ENCODE measurements at regions not wholly inside any gene's neighbourhood (a gene's known extent, or its start where the extent isn't known, plus 50 kb on each side); places are given as distances from the start of the nearest gene placed in this dataset.

DNA sequence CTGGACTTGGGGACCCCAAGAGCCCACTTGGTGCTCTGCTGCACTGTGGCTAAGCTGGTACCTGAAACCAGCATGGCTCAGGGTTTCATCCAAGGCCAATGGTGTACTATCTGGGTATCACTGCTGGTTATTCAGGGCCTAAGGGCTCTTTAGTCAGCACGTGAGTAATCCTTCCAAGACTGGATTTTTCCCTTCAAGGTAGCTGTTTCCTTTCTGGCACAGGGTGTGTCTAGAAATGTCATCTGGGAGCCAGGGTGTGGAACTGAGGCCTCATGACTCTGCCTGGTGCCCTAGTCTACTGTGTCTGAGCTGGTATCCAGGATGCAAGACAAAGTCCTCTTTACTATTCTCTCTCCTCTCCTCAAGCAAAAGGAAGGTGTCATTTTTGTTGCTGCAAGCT lies 99.0 kb upstream of the QRFPR start:
- H3K27me3 Mint-ChIP-seq, result no peaks in the 10 kb centered on the region
- no peak overlapping the region for H3K27ac Mint-ChIP-seq
- no peaks in the 10 kb centered on the region for H3K36me3 Mint-ChIP-seq (ENCODE audit: low read depth)
- intact Hi-C loops (cut with micrococcal nuclease), result loop anchor here (10.0 kb wide), 1 partner anchor 175 kb away; no protein-coding TSS in a partner anchor
- no peaks in the 10 kb centered on the region for H3K9me3 Mint-ChIP-seq
- no peaks in the 10 kb centered on the region for H3K4me1 Mint-ChIP-seq (ENCODE audit: low read depth)
- H3K4me3 Mint-ChIP-seq, result no peak overlapping the region

DNA sequence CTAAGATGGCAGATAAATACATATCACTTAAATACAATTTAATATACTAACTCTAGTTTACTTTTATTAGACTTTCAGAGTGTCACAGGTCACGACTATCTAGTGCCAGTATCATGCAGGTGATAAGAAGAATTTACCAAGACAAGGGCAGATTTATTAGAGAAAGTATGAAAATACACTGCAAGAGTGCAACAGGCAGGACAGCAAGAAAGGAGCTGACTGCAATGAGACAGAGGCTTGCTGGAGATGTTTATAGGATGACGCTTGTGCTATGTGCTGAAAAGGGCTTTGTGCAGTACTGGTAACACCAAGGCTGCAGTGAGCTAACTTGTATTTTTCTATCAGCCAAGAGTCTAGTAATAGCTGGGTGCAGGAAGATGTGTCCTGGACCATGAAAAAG lies 96.7 kb upstream of the QRFPR start:
- Mint-ChIP-seq H3K9me3 (no peaks in the 10 kb centered on the region), H3K4me1 (ENCODE audit: low read depth) (no peaks in the 10 kb centered on the region), H3K27ac (no peak overlapping the region), H3K27me3 (no peaks in the 10 kb centered on the region), H3K36me3 (ENCODE audit: low read depth) (no peaks in the 10 kb centered on the region), H3K4me3 (no peak overlapping the region)
- intact Hi-C loops (cut with micrococcal nuclease), result no loop called here

DNA sequence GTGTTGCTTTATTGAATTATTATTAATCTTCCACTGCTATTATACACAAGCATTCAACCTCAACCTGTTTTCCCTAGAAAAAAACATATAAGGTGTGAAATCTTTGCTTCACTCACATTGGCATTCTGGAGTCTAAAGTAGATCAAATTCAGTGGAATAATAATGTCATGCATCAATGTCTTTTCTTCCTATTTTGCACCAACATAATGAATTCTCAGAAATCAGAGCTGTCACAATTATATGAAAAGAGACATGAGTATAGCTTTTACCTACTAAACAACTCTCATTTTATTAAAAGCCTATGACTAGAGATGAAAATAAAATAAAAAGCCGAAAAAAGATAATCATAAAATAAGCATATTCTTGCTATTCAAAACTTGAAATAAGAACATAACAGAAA lies 96.3 kb upstream of the QRFPR start:
- intact Hi-C loops (cut with micrococcal nuclease), result no loop called here
- no peaks in the 10 kb centered on the region for H3K9me3 Mint-ChIP-seq
- H3K4me3 Mint-ChIP-seq, result no peak overlapping the region
- H3K27ac Mint-ChIP-seq, result no peak overlapping the region
- H3K36me3 Mint-ChIP-seq (ENCODE audit: low read depth), result no peaks in the 10 kb centered on the region
- no peaks in the 10 kb centered on the region for H3K4me1 Mint-ChIP-seq (ENCODE audit: low read depth)
- H3K27me3 Mint-ChIP-seq, result no peaks in the 10 kb centered on the region

DNA sequence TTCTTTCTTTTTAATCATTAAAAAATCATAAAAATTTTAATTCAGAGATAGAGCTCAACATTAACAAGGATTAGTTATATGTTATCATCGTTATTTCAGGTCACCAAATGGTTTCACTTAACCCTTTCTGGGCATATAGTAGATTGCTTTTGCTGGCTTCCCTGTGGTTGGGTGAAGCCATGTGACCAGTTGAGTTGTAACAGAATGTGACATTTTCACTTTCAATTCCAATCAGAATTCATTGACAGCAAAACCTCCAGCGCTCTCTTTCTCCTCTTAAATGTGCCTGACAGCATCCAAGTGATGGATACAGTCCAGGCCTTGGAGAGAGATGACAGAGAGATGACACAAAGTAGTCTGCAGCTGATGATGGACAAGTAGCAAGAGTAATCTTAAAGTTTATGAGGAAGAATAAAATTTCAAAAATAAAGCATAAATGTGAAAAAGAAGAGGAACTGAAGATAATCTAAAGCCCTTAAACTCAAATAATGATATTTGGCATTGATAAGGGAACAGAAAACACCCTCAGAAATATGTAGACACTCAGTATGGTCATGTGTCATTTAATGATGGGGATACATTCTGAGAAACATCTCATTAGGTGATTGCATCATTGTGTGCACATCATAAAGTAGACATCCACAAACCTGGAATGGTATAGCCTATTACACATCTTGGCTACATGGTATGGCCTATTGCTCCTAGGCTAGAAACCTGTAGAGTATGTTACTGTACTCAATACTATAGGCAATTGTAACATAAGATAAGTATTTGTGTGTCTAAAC lies 92.3 kb upstream of the QRFPR start:
- Mint-ChIP-seq H3K36me3 (ENCODE audit: low read depth) (no peaks in the 10 kb centered on the region), H3K9me3 (peaks cover 10% of the 10 kb centered on the region), H3K27ac (no peak overlapping the region), H3K4me1 (ENCODE audit: low read depth) (no peaks in the 10 kb centered on the region), H3K27me3 (no peaks in the 10 kb centered on the region), H3K4me3 (no peak overlapping the region)
- intact Hi-C loops (cut with micrococcal nuclease), result no loop called here

DNA sequence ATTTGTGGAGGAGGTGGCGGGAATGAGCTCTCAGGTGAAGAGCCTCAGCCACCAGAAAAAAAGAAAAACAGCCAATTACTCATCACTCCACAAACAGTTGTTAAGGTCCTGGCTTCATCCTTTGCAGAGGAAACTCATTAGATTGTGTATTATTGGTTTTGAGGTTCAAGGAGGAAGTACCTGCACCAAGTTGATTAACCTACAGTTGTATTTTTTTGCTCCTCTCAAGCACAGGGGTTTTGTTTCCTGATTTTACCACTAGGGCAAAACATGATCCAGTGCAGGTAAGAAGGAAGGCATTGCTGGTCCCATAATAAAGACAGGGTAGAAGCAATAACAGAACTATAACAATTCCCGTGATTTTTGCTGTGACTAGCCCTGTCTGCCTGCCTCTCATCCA lies 84.0 kb upstream of the QRFPR start:
- Mint-ChIP-seq H3K27me3 (no peaks in the 10 kb centered on the region), H3K27ac (no peak overlapping the region)

DNA sequence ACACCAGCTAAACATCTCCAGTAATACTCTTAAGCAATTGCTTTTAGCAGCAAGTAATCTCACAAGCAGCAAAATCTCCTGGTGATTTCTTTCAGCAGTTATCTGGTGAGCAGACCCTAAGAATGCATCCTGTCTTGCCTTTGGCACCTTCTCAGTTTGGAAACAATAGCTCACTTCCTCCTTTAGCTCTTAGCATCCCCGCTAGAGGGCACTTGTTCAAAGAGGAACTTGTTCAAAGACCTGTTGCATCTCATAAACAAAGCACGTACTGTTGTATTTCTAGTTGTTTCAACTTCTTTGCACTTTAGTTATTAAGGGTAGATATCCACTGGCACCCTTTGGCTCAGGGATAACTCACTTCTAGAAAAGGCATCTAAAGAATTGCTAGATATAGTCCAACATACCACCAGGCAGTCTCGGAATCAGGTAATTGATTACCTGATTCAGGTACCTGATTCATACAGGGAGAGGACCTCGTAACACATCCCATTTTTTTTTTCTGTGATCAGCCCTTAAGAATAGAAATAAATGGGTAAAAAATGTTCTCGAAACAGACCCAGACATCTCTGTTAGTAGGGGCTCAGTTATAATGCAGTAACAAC lies 81.9 kb upstream of the QRFPR start:
- Mint-ChIP-seq H3K27ac (no peak overlapping the region), H3K4me1 (ENCODE audit: low read depth) (no peaks in the 10 kb centered on the region), H3K4me3 (no peak overlapping the region), H3K27me3 (no peaks in the 10 kb centered on the region), H3K36me3 (ENCODE audit: low read depth) (no peaks in the 10 kb centered on the region), H3K9me3 (peaks cover 7% of the 10 kb centered on the region)
- intact Hi-C loops (cut with micrococcal nuclease), result loop anchor here (1.0 kb wide), 1 partner anchor 264 kb away; no protein-coding TSS in a partner anchor

More for the DNA sequence above, 84.0 kb upstream of the QRFPR start:
- Mint-ChIP-seq H3K36me3 (ENCODE audit: low read depth) (no peaks in the 10 kb centered on the region), H3K4me1 (ENCODE audit: low read depth) (no peaks in the 10 kb centered on the region), H3K9me3 (peaks cover 21% of the 10 kb centered on the region), H3K4me3 (no peak overlapping the region)
- intact Hi-C loops (cut with micrococcal nuclease), result no loop called here

DNA sequence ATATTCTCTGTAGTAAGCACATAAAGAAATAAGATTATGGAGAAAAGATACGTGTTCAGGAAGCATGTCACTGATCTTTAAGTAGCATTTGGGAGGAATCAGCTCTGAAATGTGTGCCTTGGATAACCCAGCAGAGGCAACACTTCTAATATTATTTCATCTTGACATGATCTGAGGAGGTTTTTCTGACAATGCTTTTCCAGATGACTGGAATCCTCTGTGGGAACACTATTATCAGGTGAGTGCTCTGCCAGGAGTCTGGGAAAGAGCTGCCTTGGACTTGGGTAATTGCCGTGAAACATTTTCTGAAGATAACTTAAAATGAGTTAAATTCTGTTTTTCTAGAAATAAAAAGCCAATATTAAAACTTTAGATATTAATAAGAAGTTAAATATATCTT lies 78.2 kb upstream of the QRFPR start:
- no peaks in the 10 kb centered on the region for H3K9me3 Mint-ChIP-seq
- intact Hi-C loops (cut with micrococcal nuclease), result no loop called here
- H3K4me1 Mint-ChIP-seq (ENCODE audit: low read depth), result no peaks in the 10 kb centered on the region
- H3K36me3 Mint-ChIP-seq (ENCODE audit: low read depth), result no peaks in the 10 kb centered on the region
- H3K27me3 Mint-ChIP-seq, result no peaks in the 10 kb centered on the region
- no peak overlapping the region for H3K27ac Mint-ChIP-seq
- no peak overlapping the region for H3K4me3 Mint-ChIP-seq

DNA sequence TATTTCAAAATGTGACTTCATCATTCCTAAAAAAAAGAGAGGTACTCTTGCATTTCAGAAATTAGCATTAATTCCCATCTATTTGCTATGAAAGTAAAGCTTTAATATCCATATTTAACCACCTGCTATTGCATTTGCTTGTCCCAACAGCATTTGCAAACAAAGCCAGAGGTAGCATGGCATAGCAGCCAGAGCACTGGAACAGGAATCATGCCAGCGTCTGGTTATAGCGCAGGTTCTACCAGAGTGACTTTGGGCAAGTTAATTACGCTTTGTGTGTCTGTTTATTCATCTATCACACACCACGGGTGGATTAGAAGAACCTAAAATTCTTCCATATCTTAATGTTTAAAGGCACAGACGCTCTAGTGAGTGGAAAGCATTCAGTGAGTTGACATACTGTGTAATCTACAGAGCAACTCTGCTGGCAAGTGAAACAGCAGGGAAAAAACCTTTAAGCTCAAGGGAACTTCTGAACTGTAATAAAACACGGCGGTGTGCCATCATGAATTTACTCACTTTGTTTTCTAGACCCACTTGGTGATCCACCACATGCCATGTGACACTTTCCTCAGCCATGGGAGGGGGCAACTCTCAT lies 76.6 kb upstream of the QRFPR start:
- intact Hi-C loops (cut with micrococcal nuclease), result no loop called here
- Mint-ChIP-seq H3K9me3 (no peaks in the 10 kb centered on the region), H3K27me3 (no peaks in the 10 kb centered on the region), H3K27ac (no peak overlapping the region), H3K36me3 (ENCODE audit: low read depth) (no peaks in the 10 kb centered on the region), H3K4me1 (ENCODE audit: low read depth) (no peaks in the 10 kb centered on the region), H3K4me3 (no peak overlapping the region)

DNA sequence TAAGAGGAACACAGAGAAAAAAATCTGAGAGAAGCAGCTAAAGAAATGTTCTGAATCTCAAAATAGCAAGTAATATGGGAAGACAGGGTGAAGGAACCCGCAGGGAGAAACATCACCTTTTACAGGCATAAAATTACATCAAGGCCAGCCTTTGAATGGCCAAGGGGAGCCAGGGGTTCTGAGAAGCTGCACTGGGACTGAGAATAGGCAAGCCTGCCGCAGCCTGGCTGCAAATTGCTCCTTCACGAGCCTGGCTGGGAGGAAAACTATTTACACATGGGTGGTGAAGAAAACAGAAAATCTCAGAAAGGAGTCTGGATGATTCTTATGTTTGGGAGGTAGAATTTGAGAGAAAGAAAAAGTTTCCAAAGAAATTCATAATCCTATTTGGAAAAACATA lies 74.5 kb upstream of the QRFPR start:
- Mint-ChIP-seq H3K36me3 (ENCODE audit: low read depth) (no peaks in the 10 kb centered on the region), H3K4me3 (no peak overlapping the region), H3K27ac (no peak overlapping the region), H3K4me1 (ENCODE audit: low read depth) (no peaks in the 10 kb centered on the region), H3K27me3 (no peaks in the 10 kb centered on the region), H3K9me3 (no peaks in the 10 kb centered on the region)
- intact Hi-C loops (cut with micrococcal nuclease), result no loop called here

DNA sequence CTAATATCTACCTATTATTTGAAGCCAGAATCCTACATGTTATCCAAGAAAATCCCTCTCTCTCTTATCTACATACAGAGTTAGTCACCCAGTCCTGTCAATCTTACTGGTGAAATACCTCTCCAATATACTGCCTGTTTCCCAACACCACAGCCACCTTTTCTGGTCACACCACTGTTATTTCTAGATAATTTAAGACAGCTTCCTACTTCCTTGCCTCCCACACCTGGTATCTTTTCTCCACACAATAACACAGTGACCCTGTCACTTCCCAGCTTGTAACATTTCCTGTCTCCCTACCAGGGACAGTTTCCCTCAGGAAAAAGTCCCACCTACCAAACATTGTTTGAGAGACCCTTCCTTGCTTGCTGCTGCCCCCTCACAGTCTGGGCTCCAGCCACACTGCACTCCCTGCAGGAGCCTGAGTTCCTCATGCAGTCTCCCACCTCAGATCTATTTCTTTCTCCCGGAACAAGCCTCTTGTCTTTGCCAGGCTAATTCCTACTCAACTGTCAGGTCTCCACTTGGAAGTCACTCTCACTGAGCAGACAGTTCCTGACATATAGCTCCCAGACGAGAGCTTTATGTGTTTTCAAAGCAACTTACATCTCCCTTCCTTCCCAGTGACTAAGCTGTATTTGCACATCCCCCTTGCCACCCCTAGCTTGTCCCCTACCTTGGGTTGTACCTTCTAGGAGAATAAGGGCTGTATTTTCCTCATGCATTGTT lies 73.6 kb upstream of the QRFPR start:
- no peak overlapping the region for H3K27ac Mint-ChIP-seq
- H3K9me3 Mint-ChIP-seq, result no peaks in the 10 kb centered on the region
- no peaks in the 10 kb centered on the region for H3K4me1 Mint-ChIP-seq (ENCODE audit: low read depth)
- intact Hi-C loops (cut with micrococcal nuclease), result no loop called here
- no peaks in the 10 kb centered on the region for H3K36me3 Mint-ChIP-seq (ENCODE audit: low read depth)
- no peak overlapping the region for H3K4me3 Mint-ChIP-seq
- no peaks in the 10 kb centered on the region for H3K27me3 Mint-ChIP-seq

DNA sequence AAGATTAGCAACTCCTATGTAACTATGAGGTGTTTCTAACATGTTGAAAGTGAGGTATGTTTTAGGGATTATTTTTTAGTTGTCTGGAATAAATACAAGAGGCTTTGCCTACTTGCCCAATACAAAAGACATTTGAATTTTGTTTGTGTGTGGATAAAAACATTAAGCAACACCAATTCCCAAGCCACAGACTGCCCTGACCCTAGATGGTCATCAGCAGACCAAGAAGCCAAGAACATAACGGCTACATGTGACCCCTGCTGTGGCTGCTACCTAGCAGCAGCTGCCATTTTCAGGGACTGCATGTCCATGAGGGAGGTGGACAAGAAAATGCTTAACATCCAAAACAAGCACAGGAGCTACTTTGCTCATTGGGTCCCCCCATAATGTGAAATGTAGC lies 70.5 kb upstream of the QRFPR start:
- Mint-ChIP-seq H3K27ac (no peak overlapping the region), H3K36me3 (ENCODE audit: low read depth) (no peaks in the 10 kb centered on the region), H3K4me3 (no peak overlapping the region), H3K27me3 (peaks cover 1% of the 10 kb centered on the region), H3K9me3 (no peaks in the 10 kb centered on the region), H3K4me1 (ENCODE audit: low read depth) (no peaks in the 10 kb centered on the region)
- intact Hi-C loops (cut with micrococcal nuclease), result no loop called here

DNA sequence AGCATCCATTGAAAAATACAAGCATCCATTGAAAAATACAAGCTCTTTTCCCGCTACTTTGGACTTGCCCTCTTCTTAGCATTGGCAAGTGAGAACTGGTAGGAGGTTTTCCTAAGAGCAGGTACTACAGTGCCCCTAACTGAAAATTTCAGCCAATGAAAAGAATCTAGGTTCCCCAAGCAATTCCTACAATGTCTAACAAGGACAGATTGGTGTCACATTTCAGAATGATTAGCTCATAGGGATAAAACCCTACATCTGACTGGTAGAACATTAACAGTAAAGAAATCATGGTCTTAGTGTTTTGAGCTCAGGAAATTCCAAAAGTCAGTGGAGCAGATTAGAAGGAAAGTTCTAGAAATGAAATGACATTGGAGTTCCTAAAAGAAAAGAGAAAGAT lies 68.6 kb upstream of the QRFPR start:
- Mint-ChIP-seq H3K4me1 (ENCODE audit: low read depth) (no peaks in the 10 kb centered on the region), H3K4me3 (no peak overlapping the region), H3K27ac (no peak overlapping the region), H3K36me3 (ENCODE audit: low read depth) (no peaks in the 10 kb centered on the region), H3K9me3 (no peaks in the 10 kb centered on the region), H3K27me3 (peaks cover 1% of the 10 kb centered on the region)
- intact Hi-C loops (cut with micrococcal nuclease), result no loop called here

DNA sequence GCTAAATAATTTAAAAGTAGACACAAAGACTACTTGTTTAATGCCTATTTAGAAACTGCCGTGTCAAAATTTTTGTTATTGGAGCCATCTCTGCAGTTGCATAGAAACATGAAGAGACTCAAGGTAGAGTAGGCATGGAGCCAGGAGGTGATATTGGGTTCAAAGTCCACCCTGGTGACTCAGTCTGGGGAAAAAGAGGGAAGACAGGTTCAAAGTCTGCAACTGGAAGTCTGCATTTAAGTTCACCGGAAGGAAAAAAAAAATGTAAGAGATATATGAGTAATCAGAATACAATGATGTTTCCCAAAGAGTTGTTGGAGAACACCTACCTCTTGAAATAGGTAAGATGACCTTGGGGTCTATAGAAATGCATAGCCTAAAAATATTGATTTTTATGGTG lies 67.4 kb upstream of the QRFPR start:
- H3K4me1 Mint-ChIP-seq (ENCODE audit: low read depth), result no peaks in the 10 kb centered on the region

DNA sequence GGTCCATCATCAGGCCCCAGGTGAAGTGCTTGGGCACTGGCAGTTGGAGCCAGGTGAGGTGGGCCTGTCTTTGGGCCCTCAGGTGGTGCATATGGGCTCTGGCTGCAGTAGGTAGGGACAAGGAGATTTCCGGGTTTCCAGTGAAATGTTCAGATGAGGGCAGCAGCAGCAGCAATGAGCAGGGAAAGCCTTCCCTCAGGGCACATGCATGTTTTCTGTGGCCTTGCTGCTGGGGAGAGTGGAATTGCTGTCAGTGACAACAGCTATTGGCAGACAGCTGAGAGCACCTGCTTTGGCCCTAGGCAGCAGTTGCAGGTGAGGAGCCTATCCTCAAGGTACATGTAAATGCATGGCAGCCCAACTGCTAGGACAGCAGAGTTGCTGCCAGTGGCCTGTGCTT lies 58.9 kb upstream of the QRFPR start:
- Mint-ChIP-seq H3K4me1 (ENCODE audit: low read depth) (no peaks in the 10 kb centered on the region), H3K27ac (no peak overlapping the region), H3K9me3 (peaks cover 61% of the 10 kb centered on the region), H3K4me3 (no peak overlapping the region), H3K36me3 (ENCODE audit: low read depth) (no peaks in the 10 kb centered on the region), H3K27me3 (no peaks in the 10 kb centered on the region)
- intact Hi-C loops (cut with micrococcal nuclease), result no loop called here

More for the DNA sequence above, 67.4 kb upstream of the QRFPR start:
- Mint-ChIP-seq H3K36me3 (ENCODE audit: low read depth) (no peaks in the 10 kb centered on the region), H3K4me3 (no peak overlapping the region), H3K27me3 (peaks cover 1% of the 10 kb centered on the region), H3K9me3 (peaks cover 1% of the 10 kb centered on the region), H3K27ac (no peak overlapping the region)
- intact Hi-C loops (cut with micrococcal nuclease), result no loop called here

Measured in dendritic cell treated with granulocyte-macrophage colony-stimulating factor and Interleukin-4, amounts not matched to agents 40 ng/mL and 50 ng/mL, for 4 days (primary cell).